ENCODE measurements at regions not wholly inside any gene's neighbourhood (a gene's known extent, or its start where the extent isn't known, plus 50 kb on each side); places are given as distances from the start of the nearest gene placed in this dataset.

DNA sequence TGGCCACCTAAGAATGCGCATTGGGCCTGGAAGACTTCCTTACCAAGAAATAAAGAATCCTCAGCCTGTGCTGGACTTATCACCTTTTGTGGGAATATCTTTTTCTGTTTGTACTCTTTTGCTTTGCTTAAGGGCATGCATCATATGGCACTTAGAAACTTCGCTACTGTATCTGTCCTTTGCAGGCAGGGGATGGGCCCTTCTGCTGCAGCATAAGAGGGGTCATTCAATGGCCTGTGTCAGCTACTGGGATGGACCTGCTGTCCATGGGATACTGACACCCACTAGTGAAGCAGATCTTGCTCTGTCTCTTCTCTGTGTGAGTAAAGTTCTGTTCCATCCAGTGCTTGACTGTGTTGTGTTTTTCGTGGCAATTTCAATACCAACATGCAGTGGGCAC lies 239.0 kb upstream of the JUN start:
- Mint-ChIP-seq H3K36me3 (ENCODE audit: low read depth, unreplicated experiment) (peaks cover 4% of the 10 kb centered on the region), H3K4me1 (ENCODE audit: unreplicated experiment) (no peaks in the 10 kb centered on the region), H3K4me3 (ENCODE audit: unreplicated experiment) (no peak overlapping the region), H3K27ac (ENCODE audit: unreplicated experiment) (no peak overlapping the region), H3K27me3 (ENCODE audit: unreplicated experiment) (peaks cover 3% of the 10 kb centered on the region), H3K9me3 (ENCODE audit: unreplicated experiment) (no peaks in the 10 kb centered on the region)
- no peak for DNase-seq (ENCODE audit: low spot score)
- TF ChIP-seq, protein P1, sequence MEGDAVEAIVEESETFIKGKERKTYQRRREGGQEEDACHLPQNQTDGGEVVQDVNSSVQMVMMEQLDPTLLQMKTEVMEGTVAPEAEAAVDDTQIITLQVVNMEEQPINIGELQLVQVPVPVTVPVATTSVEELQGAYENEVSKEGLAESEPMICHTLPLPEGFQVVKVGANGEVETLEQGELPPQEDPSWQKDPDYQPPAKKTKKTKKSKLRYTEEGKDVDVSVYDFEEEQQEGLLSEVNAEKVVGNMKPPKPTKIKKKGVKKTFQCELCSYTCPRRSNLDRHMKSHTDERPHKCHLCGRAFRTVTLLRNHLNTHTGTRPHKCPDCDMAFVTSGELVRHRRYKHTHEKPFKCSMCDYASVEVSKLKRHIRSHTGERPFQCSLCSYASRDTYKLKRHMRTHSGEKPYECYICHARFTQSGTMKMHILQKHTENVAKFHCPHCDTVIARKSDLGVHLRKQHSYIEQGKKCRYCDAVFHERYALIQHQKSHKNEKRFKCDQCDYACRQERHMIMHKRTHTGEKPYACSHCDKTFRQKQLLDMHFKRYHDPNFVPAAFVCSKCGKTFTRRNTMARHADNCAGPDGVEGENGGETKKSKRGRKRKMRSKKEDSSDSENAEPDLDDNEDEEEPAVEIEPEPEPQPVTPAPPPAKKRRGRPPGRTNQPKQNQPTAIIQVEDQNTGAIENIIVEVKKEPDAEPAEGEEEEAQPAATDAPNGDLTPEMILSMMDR (IDR thresholded peaks at IDR 0.05; ENCODE audit: unreplicated experiment): no peak

DNA sequence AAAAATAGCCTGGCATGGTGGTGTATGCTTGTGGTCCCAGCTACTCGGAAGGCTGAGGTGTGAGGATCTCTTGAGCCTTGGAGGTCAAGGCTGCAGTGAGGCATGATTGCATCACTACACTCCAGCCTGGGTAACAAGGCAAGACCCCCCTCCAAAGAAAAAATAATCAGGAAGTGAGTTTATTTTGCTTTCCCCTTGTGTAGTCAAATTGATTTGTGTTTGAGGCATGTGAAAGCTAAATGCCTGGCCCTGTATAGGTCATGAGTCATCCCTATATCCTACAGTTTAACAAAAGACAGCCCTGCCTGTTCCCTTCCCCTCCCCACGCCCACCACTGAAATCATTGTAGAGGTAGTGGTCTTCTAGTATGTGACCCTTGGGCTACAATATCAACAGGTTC lies 241.4 kb upstream of the JUN start:
- no peak overlapping the region for H3K27ac Mint-ChIP-seq (ENCODE audit: unreplicated experiment)

DNA sequence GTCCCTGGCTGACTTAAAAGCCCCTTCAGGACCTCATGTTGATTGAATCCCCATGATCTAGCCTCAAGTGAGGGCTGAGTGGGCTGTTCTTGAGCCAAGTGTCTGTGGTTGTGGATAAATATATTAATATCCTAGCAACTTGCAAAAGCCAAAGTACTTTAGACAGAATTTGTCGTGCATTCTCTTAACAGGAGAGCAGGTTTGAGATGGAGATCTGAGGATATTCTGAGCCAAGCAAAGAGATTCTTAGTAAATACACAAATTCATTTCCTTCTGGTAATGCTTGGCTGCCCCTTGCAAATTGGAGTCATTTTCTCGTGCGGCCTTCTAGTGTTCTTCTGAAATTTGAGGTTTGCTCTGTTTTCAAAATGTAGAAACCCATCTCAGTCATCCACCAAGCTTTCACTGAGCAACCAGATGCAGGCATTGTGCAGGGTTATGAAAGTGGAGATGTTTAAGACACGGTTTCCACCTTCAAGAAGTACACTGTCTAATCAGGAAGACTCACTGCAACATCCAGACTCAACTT lies 242.1 kb upstream of the JUN start:
- no peaks in the 10 kb centered on the region for H3K27me3 Mint-ChIP-seq (ENCODE audit: unreplicated experiment)
- no peak overlapping the region for H3K4me3 Mint-ChIP-seq (ENCODE audit: unreplicated experiment)
- no peak overlapping the region for H3K27ac Mint-ChIP-seq (ENCODE audit: unreplicated experiment)
- TF ChIP-seq, protein P1 (IDR thresholded peaks at IDR 0.05; ENCODE audit: unreplicated experiment): no peak
- no peaks in the 10 kb centered on the region for H3K9me3 Mint-ChIP-seq (ENCODE audit: unreplicated experiment)
- DNase-seq (ENCODE audit: low spot score): no peak
- H3K4me1 Mint-ChIP-seq (ENCODE audit: unreplicated experiment): no peaks in the 10 kb centered on the region
- H3K36me3 Mint-ChIP-seq (ENCODE audit: low read depth, unreplicated experiment): no peaks in the 10 kb centered on the region

More for the DNA sequence above, 241.4 kb upstream of the JUN start:
- Mint-ChIP-seq H3K27me3 (ENCODE audit: unreplicated experiment) (no peaks in the 10 kb centered on the region), H3K4me3 (ENCODE audit: unreplicated experiment) (no peak overlapping the region), H3K9me3 (ENCODE audit: unreplicated experiment) (no peaks in the 10 kb centered on the region), H3K36me3 (ENCODE audit: low read depth, unreplicated experiment) (no peaks in the 10 kb centered on the region), H3K4me1 (ENCODE audit: unreplicated experiment) (no peaks in the 10 kb centered on the region)
- TF ChIP-seq, protein P1 (IDR thresholded peaks at IDR 0.05; ENCODE audit: unreplicated experiment): no peak
- DNase-seq (ENCODE audit: low spot score): no peak

DNA sequence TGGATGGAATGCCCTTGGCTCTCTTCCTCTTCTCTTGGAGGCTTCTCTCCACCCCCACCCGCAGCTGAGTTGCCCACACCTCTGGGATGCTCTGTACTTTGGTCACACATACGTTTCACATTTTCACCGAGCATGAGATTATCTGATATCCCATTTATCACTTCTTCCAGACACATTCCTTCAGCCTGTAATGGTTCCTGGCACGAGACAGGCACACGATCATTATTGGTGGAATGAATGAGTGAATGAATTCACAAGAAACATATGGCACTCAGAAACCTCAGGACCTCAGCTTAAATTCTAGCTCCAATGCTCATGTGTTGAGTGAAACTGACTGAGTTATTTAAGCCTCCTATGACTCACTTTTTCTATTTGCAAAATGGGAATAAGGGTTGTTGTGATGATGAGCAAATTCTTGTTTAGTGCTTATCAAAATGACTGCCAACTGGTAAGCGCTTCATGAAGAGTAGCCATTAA lies 242.7 kb upstream of the JUN start:
- H3K27me3 Mint-ChIP-seq (ENCODE audit: unreplicated experiment): peaks cover 2% of the 10 kb centered on the region
- no peaks in the 10 kb centered on the region for H3K4me1 Mint-ChIP-seq (ENCODE audit: unreplicated experiment)
- no peaks in the 10 kb centered on the region for H3K9me3 Mint-ChIP-seq (ENCODE audit: unreplicated experiment)
- TF ChIP-seq, protein P1 (IDR thresholded peaks at IDR 0.05; ENCODE audit: unreplicated experiment): no peak
- H3K36me3 Mint-ChIP-seq (ENCODE audit: low read depth, unreplicated experiment): no peaks in the 10 kb centered on the region
- no peak overlapping the region for H3K4me3 Mint-ChIP-seq (ENCODE audit: unreplicated experiment)
- H3K27ac Mint-ChIP-seq (ENCODE audit: unreplicated experiment): no peak overlapping the region
- DNase-seq (ENCODE audit: low spot score): no peak

DNA sequence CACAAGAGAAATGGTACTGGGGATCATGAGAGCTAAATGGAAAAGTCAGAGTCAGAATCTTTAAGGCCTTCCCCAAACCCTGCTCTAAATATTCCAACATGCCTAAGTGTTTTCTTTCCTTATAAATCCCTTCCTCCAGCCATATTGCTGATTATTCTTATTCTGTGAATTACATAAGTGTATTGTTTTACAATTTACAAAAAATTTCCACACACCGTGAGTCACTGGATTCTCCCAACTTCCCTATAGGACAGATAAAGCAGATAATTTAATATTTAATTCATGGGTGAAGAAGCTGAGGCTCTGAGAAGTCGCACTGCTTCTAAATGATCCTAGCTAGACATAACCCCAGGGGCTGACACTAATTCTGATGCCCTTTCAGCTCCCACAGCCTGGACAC lies 243.3 kb upstream of the JUN start:
- TF ChIP-seq, protein P1 (IDR thresholded peaks at IDR 0.05; ENCODE audit: unreplicated experiment): no peak
- H3K4me3 Mint-ChIP-seq (ENCODE audit: unreplicated experiment): no peak overlapping the region
- no peaks in the 10 kb centered on the region for H3K9me3 Mint-ChIP-seq (ENCODE audit: unreplicated experiment)
- H3K27ac Mint-ChIP-seq (ENCODE audit: unreplicated experiment): no peak overlapping the region
- no peaks in the 10 kb centered on the region for H3K4me1 Mint-ChIP-seq (ENCODE audit: unreplicated experiment)
- no peaks in the 10 kb centered on the region for H3K36me3 Mint-ChIP-seq (ENCODE audit: low read depth, unreplicated experiment)
- DNase-seq (ENCODE audit: low spot score): no peak
- peaks cover 2% of the 10 kb centered on the region for H3K27me3 Mint-ChIP-seq (ENCODE audit: unreplicated experiment)

All from endothelial cell (in vitro differentiated cells).